GM18517 (cell line): ENCODE measurements at regions not wholly inside any gene's neighbourhood (a gene's known extent, or its start where the extent isn't known, plus 50 kb on each side); places are given as distances from the start of the nearest gene placed in this dataset.
"Not testable (repeated sequence)": the region's sequence is repeated elsewhere in the genome, so short reads cannot be mapped to it uniquely, and the experiment has no call there.

Source experiments
- ATAC-seq: cut with Tn5 transposase; IDR thresholded peaks from one replicate; pipeline ENCODE4 v1.9.1; 2021; ENCODE audit warnings: mild to moderate bottlenecking, moderate library complexity; ENCODE audit not compliant: unreplicated experiment

- ATAC-seq = no peak
Measured at GRCh38 chr4:59689149-59689548, 1511.0 kb upstream of the ADGRL3 start.

GRCh38 chr4:59695355-59696053, 1504.6 kb upstream of the ADGRL3 start:
- no peak for ATAC-seq

GRCh38 chr4:59698041-59698440, 1502.1 kb upstream of the ADGRL3 start:
- ATAC-seq = no peak

GRCh38 chr4:59700651-59701050, 1499.5 kb upstream of the ADGRL3 start:
- no peak for ATAC-seq

DNA sequence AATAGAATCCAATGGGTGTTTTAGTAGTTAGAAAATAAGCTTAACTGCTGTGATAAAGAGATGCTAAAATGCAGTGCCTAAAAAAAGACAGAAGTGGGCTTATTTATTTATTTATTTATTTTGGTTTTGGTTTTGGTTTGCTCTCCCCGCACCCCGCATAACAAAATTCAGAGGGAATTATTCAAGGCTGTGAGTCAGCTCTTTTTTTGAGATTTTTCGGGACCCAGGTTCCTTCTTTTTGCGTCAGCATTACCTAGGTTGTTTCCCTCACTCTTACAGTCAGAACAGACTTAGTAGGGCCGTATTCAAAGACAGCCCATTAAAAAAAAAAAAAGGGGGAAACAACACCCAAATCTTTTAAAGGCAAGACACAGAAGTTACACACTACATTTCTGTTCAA, 1495.5 kb upstream of the ADGRL3 start:
- no peak for ATAC-seq

- ATAC-seq = no peak
Measured at GRCh38 chr4:59712470-59712869, 1487.7 kb upstream of the ADGRL3 start.

GRCh38 chr4:59724286-59724685, 1475.8 kb upstream of the ADGRL3 start:
- ATAC-seq = not testable (repeated sequence)

GRCh38 chr4:59727745-59728144, 1472.4 kb upstream of the ADGRL3 start:
- no peak for ATAC-seq

DNA sequence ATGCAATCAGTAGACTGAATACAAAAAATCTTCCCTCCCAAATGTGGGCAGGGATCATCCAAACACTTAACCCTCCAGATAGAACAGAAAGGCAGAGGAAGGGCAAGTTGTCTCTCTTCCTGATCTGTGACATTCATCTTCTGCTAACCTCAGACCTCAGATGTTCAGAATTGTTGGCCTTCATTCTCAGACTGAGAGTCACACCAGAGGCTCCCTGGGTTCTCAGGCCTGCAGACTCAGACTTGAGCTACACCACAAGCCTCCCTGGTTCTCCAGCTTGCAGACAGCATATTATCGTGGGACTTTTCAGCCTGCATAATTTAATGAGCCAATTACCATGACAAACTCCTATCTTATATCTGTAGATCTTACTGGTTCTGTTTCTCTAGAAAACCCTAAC, 1471.6 kb upstream of the ADGRL3 start:
- no peak for ATAC-seq

GRCh38 chr4:59729321-59729720, 1470.8 kb upstream of the ADGRL3 start:
- no peak for ATAC-seq

DNA sequence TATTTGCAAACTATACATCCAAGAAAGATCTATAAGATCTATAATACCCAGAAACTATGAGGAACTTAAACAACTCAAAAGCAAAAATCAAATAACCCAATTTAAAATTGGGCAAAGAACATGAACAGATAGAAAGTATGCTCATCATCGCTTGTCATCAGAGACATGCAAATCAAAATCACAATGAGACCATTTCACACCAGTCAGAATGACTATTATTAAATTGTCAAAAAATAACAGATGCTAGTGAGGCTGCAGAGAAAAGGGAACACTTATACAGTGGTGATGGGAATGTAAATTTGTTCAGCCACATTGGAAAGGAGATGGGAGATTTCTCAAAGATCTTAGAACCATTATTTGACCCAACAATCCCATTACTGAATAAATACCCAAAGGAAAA, 1451.7 kb upstream of the ADGRL3 start:
- ATAC-seq = no peak

GRCh38 chr4:59759082-59759825, 1440.9 kb upstream of the ADGRL3 start:
- ATAC-seq = no peak

GRCh38 chr4:59762344-59762743, 1437.8 kb upstream of the ADGRL3 start:
- ATAC-seq = no peak

DNA sequence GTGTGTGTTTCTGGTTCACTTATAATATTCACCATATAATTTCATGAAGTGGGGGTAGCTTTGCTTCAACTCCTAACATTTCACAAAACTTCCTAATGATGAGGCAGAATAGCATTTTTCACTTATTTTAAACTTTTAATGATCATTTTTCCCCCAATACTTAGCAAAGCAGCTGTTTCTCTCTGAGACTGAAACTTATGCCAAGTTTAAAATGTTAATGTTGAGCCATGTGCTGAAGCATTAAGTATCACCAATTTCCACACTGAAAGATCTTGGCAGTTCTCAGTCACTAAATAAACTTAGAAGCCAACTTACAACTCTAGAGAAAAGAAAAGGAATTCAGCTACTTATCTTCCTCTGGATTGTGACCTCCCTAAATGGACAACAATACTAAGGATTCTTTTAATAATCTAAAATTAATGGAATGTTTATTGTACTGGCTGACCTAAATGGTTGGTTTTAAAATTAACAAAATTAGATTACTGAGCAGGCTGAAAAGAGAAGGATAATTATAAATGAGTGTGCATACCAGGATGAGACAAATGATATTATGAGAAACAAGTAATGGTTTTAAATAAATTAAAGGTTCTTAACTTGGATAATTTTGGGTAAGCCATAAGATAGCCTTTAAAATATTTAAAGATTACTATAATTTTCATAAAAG, 1429.4 kb upstream of the ADGRL3 start:
- no peak for ATAC-seq

DNA sequence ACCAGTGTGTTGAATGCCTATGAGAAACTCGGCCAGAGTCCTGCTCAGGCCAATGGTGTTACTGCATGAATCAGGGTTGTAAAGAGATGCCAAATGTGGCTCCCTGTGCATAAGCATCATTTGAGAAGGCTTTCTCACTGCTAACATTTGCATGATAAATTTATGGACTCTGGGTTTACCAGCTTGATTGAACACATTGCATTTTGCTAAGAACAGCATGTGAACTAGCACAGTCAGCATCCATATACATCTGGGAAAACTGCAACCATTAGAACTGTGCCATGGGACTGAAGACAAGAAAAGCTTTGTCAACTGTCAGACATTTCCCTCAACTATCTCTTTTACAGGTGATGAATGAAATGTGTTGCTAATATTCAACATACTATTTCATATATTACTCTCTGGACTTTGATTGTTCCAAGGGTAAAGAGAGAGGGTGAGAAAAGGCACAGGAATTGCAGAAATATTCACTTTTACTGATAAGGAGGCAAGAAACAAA, 1427.4 kb upstream of the ADGRL3 start:
- ATAC-seq = no peak

DNA sequence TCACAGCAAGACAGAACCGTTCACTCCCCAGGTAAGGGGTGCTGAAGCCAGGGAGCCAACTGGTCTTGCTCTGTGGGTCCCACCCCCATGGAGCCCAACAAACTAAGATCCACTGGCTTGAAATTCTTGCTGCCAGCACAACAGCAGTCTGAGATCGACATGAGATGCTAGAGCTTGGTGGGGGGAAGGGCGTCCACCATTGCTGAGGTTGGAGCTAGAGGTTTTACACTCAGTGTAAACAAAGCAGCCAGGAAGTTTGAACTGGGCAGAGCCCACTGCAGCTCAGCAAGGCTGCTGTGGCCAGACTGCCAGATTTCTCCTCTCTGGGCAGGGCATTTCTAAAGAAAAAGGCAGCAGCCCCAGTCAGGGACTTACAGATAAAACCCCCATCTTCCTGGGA, 1419.9 kb upstream of the ADGRL3 start:
- not testable (repeated sequence) for ATAC-seq

DNA sequence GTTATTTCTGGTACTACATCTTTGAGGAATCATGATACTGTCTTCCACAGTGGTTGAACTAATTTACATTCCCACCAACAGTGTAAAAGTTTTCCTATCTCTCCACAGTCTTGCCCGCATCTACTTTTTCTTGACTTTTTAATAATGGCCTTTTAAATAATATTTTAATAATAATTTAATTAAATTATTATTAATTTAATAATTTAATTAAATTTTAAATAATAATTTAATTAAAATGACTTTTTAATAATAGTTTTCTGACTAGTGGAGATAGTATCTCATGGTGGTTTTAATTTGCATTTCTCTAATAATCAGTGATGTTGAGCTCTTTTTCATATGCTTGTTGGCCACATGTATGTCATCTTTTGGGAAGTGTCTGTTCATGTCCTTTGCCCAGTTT, 1395.0 kb upstream of the ADGRL3 start:
- no peak for ATAC-seq

DNA sequence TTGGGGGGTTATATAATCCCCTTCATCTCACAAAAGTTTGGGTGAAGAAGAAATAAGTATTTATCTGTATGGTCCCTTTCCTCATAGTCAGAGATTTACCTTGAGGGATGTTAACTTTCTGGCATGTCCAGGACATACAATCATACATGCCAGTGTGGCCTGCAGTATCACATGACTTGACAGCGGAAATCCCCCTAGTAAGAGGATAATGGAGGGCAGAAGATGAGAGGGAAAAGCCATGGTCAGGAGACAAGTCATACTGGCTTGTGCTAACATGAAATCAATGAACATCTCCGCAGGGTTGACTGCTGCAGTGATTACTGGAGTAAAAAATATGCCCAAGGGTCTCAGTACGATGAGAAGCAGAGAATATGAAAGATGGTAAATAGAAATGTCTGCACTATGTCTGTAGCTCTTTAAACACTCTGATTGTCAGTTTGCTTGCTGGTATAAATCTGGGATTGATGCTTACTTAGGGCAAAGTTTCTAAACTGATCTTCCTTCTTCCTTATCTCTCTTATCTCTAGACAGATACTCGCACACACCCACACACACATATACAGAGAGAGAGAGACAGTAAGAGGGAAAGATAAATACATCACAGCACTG, 1385.6 kb upstream of the ADGRL3 start:
- no peak for ATAC-seq

DNA sequence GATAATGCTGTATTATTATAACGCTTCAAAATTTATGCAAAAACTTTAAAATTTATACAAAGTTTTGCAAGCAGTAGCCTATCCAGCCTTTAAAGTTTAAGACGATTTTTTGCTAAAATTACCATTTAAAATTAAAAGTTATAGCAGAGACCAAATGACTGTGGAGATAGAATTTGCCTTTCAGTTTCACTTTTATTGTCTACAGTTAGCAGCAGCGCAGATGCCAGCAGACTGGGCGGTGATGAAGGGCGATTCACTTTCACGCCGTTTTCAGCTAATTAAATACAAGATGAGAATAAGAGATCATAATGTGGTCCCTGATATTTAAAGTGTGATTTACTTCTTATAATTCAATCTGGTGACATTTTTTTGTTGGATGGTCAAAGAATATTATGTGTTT, 1381.5 kb upstream of the ADGRL3 start:
- peak; percentile 92 for ATAC-seq

- ATAC-seq = no peak
Measured at GRCh38 chr4:59823311-59823710, 1376.8 kb upstream of the ADGRL3 start.

GRCh38 chr4:59825104-59825503, 1375.0 kb upstream of the ADGRL3 start:
- ATAC-seq = no peak
